ENCODE measurements at regions not wholly inside any gene's neighbourhood (a gene's known extent, or its start where the extent isn't known, plus 50 kb on each side); places are given as distances from the start of the nearest gene placed in this dataset.

DNA sequence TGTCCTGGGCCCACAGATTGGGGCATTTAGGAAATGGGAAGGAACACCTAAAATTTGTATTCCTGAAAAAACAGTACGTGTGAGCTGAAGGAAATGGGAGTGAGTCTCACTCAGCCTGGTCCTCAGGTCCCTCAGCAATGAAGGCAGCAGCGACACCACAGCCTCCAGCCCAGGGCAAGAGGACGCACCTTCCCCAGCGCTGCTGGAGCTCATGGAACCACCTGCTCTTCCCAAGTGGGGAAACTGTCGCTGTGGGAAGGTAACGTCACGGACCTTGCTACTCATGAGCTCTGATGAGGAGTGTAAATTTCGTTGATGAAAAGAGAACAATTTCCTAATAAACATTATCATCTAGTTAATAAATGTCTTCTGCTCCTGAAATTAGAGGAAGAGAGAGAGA, 323.6 kb downstream of the EIPR1 start:
- Histone ChIP-seq H3K9me3 (ENCODE audit: insufficient read depth, low read length) (no peaks in the 10 kb centered on the region), H4K20me1 (ENCODE audit: low read depth, low read length) (no peaks in the 10 kb centered on the region), H2AFZ (ENCODE audit: low read depth, low read length, severe bottlenecking) (no peak overlapping the region), H3K27me3 (ENCODE audit: low read length) (no peaks in the 10 kb centered on the region), H3K9ac (ENCODE audit: low read length) (no peak overlapping the region), H3K4me2 (ENCODE audit: low read depth, low read length, poor library complexity, severe bottlenecking) (no peak overlapping the region), H3K36me3 (ENCODE audit: low read length) (no peaks in the 10 kb centered on the region), H3K27ac (ENCODE audit: low read depth, low read length) (no peak overlapping the region), H3F3A (ENCODE audit: insufficient read depth) (no peaks in the 10 kb centered on the region), H3K4me3 (ENCODE audit: insufficient read depth, low read length, poor library complexity, severe bottlenecking) (no peak overlapping the region), H3K79me2 (ENCODE audit: insufficient read depth, low read length) (no peaks in the 10 kb centered on the region), H3K9me2 (replicated peaks; ENCODE audit: insufficient read depth, low read length) (no peaks in the 10 kb centered on the region)
- no peak for TF ChIP-seq EZH2phosphoT487 (conservative IDR thresholded peaks at IDR 0.05; ENCODE audit: low read length)
- TF ChIP-seq, protein P1, sequence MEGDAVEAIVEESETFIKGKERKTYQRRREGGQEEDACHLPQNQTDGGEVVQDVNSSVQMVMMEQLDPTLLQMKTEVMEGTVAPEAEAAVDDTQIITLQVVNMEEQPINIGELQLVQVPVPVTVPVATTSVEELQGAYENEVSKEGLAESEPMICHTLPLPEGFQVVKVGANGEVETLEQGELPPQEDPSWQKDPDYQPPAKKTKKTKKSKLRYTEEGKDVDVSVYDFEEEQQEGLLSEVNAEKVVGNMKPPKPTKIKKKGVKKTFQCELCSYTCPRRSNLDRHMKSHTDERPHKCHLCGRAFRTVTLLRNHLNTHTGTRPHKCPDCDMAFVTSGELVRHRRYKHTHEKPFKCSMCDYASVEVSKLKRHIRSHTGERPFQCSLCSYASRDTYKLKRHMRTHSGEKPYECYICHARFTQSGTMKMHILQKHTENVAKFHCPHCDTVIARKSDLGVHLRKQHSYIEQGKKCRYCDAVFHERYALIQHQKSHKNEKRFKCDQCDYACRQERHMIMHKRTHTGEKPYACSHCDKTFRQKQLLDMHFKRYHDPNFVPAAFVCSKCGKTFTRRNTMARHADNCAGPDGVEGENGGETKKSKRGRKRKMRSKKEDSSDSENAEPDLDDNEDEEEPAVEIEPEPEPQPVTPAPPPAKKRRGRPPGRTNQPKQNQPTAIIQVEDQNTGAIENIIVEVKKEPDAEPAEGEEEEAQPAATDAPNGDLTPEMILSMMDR (IDR thresholded peaks at IDR 0.05; ENCODE audit: insufficient read depth, low read length, poor library complexity, severe bottlenecking) = no peak

DNA sequence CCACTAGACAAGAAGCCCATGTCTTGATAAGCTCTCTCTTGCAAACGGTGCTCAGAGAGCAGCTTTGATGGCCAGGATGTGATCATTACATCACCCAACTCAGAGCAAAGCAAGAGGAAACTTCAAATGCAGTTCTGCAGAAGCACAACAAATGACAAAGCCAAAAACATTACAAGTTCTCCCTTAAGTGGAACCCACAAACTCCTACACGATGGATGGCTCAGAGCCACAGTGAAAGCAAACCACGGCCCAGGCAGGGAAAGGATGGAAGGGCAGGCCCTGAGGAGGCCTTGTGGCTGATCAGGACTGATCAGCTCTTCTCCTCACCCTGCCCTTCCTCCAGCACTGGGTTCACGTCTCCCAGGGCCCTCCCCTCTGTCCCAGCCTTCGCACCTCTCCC, 326.4 kb downstream of the EIPR1 start:
- Histone ChIP-seq H3K9ac (ENCODE audit: low read length) (no peak overlapping the region), H3K27ac (ENCODE audit: low read depth, low read length) (no peak overlapping the region), H3F3A (ENCODE audit: insufficient read depth) (no peaks in the 10 kb centered on the region), H3K9me3 (ENCODE audit: insufficient read depth, low read length) (no peaks in the 10 kb centered on the region), H3K27me3 (ENCODE audit: low read length) (no peaks in the 10 kb centered on the region), H3K79me2 (ENCODE audit: insufficient read depth, low read length) (no peaks in the 10 kb centered on the region), H3K4me3 (ENCODE audit: insufficient read depth, low read length, poor library complexity, severe bottlenecking) (no peak overlapping the region), H3K9me2 (replicated peaks; ENCODE audit: insufficient read depth, low read length) (no peaks in the 10 kb centered on the region), H4K20me1 (ENCODE audit: low read depth, low read length) (no peaks in the 10 kb centered on the region), H2AFZ (ENCODE audit: low read depth, low read length, severe bottlenecking) (no peak overlapping the region), H3K4me2 (ENCODE audit: low read depth, low read length, poor library complexity, severe bottlenecking) (no peak overlapping the region), H3K36me3 (ENCODE audit: low read length) (no peaks in the 10 kb centered on the region)
- TF ChIP-seq, protein P1 (IDR thresholded peaks at IDR 0.05; ENCODE audit: insufficient read depth, low read length, poor library complexity, severe bottlenecking) = no peak
- TF ChIP-seq EZH2phosphoT487 (conservative IDR thresholded peaks at IDR 0.05; ENCODE audit: low read length) = no peak

DNA sequence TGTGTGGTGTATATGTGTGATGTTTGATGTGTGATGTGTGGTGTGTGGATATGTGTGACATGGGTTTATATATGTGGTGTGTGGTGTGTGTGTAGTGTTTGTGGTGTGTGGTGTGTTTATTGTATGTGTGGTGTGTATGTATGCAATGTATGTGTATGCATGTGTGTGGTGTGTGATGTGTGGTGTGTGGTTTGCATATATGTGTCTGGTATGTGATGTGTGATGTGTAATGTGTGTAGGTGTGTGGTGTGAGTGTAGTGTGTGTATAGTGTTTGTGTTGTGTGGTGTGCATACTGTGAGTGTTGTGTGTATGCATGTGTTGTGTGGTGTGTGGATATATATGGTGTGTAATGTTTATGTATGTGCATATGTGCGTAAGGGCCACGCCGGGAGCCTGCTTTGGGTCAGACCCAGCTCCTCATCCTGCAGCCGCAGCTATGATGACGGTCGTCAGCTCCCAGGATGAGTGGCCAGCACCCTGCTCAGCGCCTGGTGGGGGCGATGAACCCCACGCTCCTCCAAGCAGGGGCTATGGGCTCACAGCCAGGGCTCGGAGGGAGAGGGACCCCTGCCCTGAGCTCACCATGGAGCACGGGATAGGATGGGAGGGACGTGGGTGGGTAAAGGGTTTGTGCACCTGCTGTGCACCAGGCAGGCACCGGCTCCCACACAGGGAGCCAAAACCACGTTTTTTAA, 331.3 kb downstream of the EIPR1 start:
- Histone ChIP-seq H3K9me2 (replicated peaks; ENCODE audit: insufficient read depth, low read length) (no peaks in the 10 kb centered on the region), H3F3A (ENCODE audit: insufficient read depth) (no peaks in the 10 kb centered on the region), H3K4me3 (ENCODE audit: insufficient read depth, low read length, poor library complexity, severe bottlenecking) (no peak overlapping the region), H3K27ac (ENCODE audit: low read depth, low read length) (no peak overlapping the region), H3K27me3 (ENCODE audit: low read length) (no peaks in the 10 kb centered on the region), H4K20me1 (ENCODE audit: low read depth, low read length) (no peaks in the 10 kb centered on the region), H3K4me2 (ENCODE audit: low read depth, low read length, poor library complexity, severe bottlenecking) (no peak overlapping the region), H3K36me3 (ENCODE audit: low read length) (no peaks in the 10 kb centered on the region), H2AFZ (ENCODE audit: low read depth, low read length, severe bottlenecking) (no peak overlapping the region), H3K9me3 (ENCODE audit: insufficient read depth, low read length) (no peaks in the 10 kb centered on the region), H3K9ac (ENCODE audit: low read length) (no peak overlapping the region), H3K79me2 (ENCODE audit: insufficient read depth, low read length) (no peaks in the 10 kb centered on the region)
- no peak for TF ChIP-seq EZH2phosphoT487 (conservative IDR thresholded peaks at IDR 0.05; ENCODE audit: low read length)
- TF ChIP-seq, protein P1 (IDR thresholded peaks at IDR 0.05; ENCODE audit: insufficient read depth, low read length, poor library complexity, severe bottlenecking) = no peak

Measured in SU-DHL-6 (cell line).